ENCODE measurements at regions not wholly inside any gene's neighbourhood (a gene's known extent, or its start where the extent isn't known, plus 50 kb on each side); places are given as distances from the start of the nearest gene placed in this dataset.

DNA sequence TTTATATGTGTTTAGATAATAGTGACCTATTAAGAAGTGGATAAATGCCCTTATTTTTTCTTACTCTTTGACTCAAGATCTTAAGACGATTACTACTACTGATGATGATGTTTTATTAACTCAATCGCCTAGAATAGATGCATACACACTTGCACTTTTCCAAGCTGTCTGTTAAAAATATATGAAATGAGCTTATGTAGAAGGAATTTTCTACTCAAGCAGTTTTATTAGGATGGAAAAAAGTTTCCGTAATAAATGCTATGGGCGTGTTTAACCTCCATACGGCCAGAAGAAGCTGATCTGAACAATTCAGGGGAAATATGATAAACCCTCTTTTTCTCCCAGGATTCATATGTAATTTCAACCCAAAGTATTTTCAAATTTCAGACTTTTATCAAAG, 455.7 kb upstream of the MPDZ start:
- H3K4me3 Mint-ChIP-seq = no peak overlapping the region
- ATAC-seq = no peak
- DNase-seq = no peak
- POLR2A ChIA-PET = no interaction called here
- H3K27ac Mint-ChIP-seq = no peak overlapping the region
- H3K4me1 Mint-ChIP-seq = no peaks in the 10 kb centered on the region
- H3K36me3 Mint-ChIP-seq = no peaks in the 10 kb centered on the region
- no peaks in the 10 kb centered on the region for H3K27me3 Mint-ChIP-seq
- H3K9me3 Mint-ChIP-seq = peaks cover 0 to 24% (median 7%) of the 10 kb centered on the region in 9 donors

DNA sequence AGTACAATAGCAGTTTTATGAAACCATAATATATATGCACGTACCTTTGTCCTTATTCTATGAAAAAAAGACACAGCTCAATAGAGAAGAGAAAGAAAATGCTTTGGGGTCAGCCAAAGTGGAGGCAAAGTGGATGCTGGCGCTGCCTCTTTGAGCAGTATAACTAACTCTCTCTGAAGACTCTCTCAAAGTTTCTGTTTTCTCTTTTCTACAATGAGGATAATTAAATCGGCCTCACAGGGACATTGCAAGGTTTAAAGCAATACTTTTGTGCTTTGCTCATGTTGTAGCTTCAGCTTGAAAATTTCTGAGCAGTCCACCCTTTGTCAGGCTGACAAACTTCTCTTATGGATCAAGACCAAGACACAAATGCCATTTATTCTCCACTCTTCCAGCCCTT, 455.1 kb upstream of the MPDZ start:
- H3K9me3 Mint-ChIP-seq = peaks cover 0 to 24% (median 7%) of the 10 kb centered on the region in 9 donors
- ATAC-seq (no peak), DNase-seq (no peak)
- no peak overlapping the region for H3K4me3 Mint-ChIP-seq
- H3K36me3 Mint-ChIP-seq = no peaks in the 10 kb centered on the region
- no peaks in the 10 kb centered on the region for H3K27me3 Mint-ChIP-seq
- no peaks in the 10 kb centered on the region for H3K4me1 Mint-ChIP-seq
- POLR2A ChIA-PET = no interaction called here
- no peak overlapping the region for H3K27ac Mint-ChIP-seq

DNA sequence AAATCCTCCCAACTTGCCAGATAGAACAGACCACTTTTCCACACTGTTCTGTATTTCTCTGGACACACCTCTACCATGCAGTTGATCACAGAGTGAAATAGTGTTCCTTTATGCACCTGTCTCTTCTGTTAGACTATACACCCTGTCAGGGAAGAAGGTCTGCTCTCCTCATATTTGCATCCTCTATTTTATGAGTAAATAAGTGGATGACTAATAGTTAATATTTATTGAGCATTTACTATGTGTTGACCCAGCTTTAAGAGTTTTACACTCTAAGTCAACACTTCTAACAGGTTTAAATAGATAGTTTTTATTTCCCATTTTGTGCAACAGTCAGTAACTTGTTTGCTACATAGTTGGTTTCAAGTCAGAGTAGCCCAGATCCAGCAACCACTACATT, 452.8 kb upstream of the MPDZ start:
- POLR2A ChIA-PET = no interaction called here
- Mint-ChIP-seq H3K27ac (no peak overlapping the region), H3K36me3 (no peaks in the 10 kb centered on the region), H3K4me1 (no peaks in the 10 kb centered on the region), H3K4me3 (no peak overlapping the region), H3K27me3 (no peaks in the 10 kb centered on the region), H3K9me3 (peaks cover 0 to 24% (median 10%) of the 10 kb centered on the region in 9 donors)
- ATAC-seq (no peak), DNase-seq (no peak)

DNA sequence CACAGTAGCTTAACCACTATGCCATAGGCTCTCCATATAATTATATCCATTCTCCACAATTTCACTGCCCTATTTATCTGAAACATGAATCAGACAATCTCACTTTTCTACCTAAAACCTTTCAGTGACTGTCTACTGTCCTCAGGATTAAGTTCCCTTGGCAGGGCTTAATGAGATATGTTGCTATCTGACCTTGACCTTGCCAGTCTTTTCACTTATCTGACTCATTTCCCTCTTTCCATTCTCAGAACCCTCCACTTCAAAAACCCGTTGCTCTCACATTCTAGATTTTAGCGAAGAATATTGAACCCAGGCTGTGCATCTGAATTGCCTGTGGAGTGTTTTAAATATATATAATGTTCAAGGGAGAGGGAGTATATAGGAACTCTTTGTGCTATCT, 452.1 kb upstream of the MPDZ start:
- Mint-ChIP-seq H3K4me3 (no peak overlapping the region), H3K27me3 (no peaks in the 10 kb centered on the region), H3K4me1 (no peaks in the 10 kb centered on the region), H3K36me3 (no peaks in the 10 kb centered on the region), H3K27ac (no peak overlapping the region), H3K9me3 (peaks cover 0 to 24% (median 10%) of the 10 kb centered on the region in 9 donors)
- ATAC-seq (no peak), DNase-seq (no peak)
- POLR2A ChIA-PET = no interaction called here

DNA sequence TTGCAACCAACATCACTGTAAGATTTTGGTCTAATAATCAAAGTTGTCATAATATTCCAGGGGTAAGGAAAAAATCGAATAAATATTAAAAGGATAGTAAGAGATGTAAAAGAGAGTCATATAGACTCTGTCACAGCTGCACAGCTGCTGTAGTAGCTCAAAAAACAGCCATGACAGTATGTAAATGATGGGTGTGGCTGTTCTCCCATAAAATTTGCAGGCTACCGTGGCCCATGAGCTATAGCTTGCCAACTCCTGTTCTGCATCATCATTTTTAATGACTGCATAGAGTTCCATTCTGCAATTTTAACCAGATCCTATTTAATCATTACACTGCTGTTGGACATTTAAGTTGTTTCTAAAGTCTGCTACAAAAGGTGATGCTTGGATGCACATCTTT, 450.5 kb upstream of the MPDZ start:
- ATAC-seq (no peak), DNase-seq (no peak)
- no peaks in the 10 kb centered on the region for H3K27me3 Mint-ChIP-seq
- H3K36me3 Mint-ChIP-seq = no peaks in the 10 kb centered on the region
- H3K4me1 Mint-ChIP-seq = no peaks in the 10 kb centered on the region
- H3K27ac Mint-ChIP-seq = no peak overlapping the region
- peaks cover 0 to 34% (median 10%) of the 10 kb centered on the region in 9 donors for H3K9me3 Mint-ChIP-seq
- POLR2A ChIA-PET = no interaction called here
- no peak overlapping the region for H3K4me3 Mint-ChIP-seq

DNA sequence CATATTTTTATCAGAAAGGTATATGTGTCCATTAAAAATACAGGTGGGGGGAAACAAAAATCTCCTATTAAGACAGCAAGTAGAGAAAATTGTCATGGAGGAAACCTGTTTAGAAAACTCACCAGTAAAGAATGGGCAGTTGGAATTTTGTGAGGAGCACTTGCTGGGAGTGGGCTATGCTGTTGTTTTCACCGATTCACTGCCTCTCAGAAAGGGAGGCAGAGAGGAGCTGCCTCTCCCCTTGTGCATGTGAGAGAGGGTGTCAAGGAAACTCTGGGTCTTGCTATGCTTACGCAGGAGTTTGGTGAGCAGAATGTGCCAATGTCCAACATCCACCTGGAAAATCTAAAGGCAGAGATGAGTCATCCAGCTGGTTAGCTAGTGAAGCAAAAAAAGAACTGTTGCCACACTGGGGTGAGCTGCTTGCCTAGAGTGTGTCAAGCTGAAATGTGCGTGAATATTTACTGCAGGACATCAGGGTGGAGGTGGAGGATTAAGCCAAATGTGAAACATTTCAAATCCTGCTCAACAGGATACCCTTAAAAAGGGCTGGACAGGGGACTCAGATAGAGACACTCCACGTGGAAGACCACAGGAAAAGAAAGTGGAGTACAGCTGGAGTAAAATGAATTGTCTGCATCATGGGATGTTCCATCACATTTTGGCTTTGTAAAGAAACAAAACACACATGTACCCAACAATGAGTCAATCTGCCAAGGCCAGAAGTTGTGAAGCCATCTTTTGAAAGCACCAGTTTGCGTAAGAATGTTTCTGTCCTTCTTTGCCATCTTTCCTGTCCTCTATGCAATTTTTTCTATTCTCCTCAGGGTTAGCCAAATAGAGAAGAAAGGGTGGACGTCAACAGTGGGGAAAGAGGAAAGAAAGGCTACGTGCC, 449.7 kb upstream of the MPDZ start:
- no peak for ATAC-seq
- Mint-ChIP-seq H3K36me3 (no peaks in the 10 kb centered on the region), H3K4me3 (no peak overlapping the region), H3K27me3 (no peaks in the 10 kb centered on the region), H3K4me1 (no peaks in the 10 kb centered on the region), H3K9me3 (peaks cover 0 to 40% (median 9%) of the 10 kb centered on the region in 9 donors), H3K27ac (no peak overlapping the region)
- DNase-seq = no peak
- POLR2A ChIA-PET = no interaction called here

DNA sequence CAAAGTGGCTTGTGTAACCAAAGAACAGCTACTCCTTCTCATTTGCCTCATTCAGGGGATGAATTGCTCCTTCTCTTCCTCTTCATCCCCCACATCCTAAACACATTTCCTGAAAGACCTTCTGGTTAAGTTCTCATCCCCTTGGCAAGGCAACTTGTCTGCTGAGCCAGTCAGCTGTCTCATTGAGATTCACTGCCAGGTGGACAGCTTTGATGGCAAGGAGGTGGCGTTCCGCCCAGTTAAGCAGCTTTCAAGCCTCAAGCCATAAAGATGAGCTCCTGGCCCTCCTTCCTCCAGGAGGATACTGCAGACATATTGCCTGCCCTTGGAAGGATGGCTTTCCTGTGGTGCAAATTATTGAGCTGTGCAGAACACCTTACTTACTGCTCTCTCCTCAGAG, 448.6 kb upstream of the MPDZ start:
- Mint-ChIP-seq H3K9me3 (peaks cover 0 to 41% (median 10%) of the 10 kb centered on the region in 9 donors), H3K36me3 (no peaks in the 10 kb centered on the region), H3K27me3 (no peaks in the 10 kb centered on the region), H3K4me1 (no peaks in the 10 kb centered on the region), H3K4me3 (no peak overlapping the region), H3K27ac (no peak overlapping the region)
- DNase-seq = no peak
- POLR2A ChIA-PET = no interaction called here
- no peak for ATAC-seq

DNA sequence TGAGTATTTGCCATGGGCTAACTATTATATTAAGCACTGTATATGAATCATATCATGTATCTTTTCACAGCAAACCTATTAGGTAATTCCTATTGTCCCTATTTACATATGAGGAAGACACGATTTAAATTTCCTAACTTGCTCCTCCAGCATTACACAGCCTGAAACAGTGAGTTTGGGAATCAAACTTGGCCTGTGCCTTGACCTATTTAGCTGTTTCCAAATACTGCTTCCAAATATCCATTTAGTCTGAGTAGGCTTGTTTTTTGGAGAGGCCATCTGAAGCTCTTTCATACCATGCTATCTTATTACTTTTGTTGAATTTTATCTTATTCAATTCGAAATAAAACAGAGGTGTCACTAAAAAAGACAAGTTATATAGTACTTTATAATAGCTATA, 447.3 kb upstream of the MPDZ start:
- no peaks in the 10 kb centered on the region for H3K4me1 Mint-ChIP-seq
- DNase-seq (no peak), ATAC-seq (no peak)
- no peaks in the 10 kb centered on the region for H3K36me3 Mint-ChIP-seq
- H3K27me3 Mint-ChIP-seq = no peaks in the 10 kb centered on the region
- H3K9me3 Mint-ChIP-seq = peaks cover 3 to 27% (median 12%) of the 10 kb centered on the region in 9 donors
- POLR2A ChIA-PET = no interaction called here
- H3K4me3 Mint-ChIP-seq = no peak overlapping the region
- H3K27ac Mint-ChIP-seq = no peak overlapping the region

DNA sequence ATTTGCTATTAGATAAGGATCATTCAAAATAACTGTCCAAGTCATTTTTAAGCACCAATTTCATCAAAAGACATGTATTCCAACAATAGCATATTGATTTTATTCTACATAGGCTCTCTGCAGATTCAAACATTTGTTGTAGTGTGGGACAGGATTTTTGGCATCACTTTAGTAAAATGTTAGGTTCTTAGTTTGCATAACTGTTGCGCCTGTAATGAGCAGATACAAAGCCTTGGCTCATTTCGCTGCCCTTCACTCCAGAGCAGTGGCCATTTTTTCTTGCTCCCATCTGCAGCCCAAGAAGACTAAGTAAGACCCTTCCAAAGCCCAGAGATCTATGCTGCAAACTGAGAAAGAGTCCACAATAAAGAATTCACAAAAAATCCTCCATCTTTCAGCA, 446.0 kb upstream of the MPDZ start:
- peaks cover 0 to 22% (median 9%) of the 10 kb centered on the region in 9 donors for H3K9me3 Mint-ChIP-seq

DNA sequence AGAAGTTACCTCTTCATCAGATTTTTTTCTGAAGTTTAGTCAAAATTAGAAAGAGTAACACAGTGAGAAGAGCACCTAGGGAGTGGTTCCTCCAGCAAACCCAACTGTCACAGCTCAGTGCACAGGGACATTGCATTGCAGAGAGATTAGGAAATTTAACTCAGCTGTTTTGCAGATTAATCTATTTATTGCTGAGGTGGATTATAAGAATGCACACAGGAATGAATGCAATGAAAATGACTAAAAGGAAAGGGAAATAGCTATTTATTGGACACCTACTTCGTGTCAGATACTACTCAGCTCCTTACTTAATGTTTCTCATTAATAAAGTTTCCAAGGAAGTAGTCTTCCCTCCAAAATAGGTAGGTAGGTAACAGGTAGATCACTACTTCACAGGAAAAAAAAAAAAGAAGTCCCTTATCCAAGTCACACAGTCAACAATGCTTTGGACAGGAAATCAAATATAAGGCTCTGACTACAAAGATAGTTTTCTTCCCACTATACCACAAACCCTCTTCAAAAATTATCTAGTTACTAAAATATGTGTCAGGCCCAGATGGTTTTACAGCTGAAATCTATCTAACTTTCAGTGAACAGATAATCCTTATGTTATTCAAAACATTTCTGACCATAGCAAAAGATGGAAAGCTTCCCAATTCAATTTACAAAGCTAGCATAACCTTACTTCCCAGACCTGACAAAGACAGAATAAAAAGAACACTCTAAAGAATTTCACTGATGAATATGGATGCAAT, 442.2 kb upstream of the MPDZ start:
- POLR2A ChIA-PET = no interaction called here
- no peak for DNase-seq
- Mint-ChIP-seq H3K27ac (no peak overlapping the region), H3K4me1 (no peaks in the 10 kb centered on the region), H3K36me3 (no peaks in the 10 kb centered on the region), H3K9me3 (peaks cover 0 to 18% (median 4%) of the 10 kb centered on the region in 9 donors), H3K27me3 (no peaks in the 10 kb centered on the region), H3K4me3 (no peak overlapping the region)
- no peak for ATAC-seq

More for the DNA sequence above, 446.0 kb upstream of the MPDZ start:
- no peak for ATAC-seq
- no peak overlapping the region for H3K27ac Mint-ChIP-seq
- H3K4me1 Mint-ChIP-seq = no peaks in the 10 kb centered on the region
- POLR2A ChIA-PET = no interaction called here
- H3K27me3 Mint-ChIP-seq = no peaks in the 10 kb centered on the region
- DNase-seq = no peak
- no peak overlapping the region for H3K4me3 Mint-ChIP-seq
- no peaks in the 10 kb centered on the region for H3K36me3 Mint-ChIP-seq

DNA sequence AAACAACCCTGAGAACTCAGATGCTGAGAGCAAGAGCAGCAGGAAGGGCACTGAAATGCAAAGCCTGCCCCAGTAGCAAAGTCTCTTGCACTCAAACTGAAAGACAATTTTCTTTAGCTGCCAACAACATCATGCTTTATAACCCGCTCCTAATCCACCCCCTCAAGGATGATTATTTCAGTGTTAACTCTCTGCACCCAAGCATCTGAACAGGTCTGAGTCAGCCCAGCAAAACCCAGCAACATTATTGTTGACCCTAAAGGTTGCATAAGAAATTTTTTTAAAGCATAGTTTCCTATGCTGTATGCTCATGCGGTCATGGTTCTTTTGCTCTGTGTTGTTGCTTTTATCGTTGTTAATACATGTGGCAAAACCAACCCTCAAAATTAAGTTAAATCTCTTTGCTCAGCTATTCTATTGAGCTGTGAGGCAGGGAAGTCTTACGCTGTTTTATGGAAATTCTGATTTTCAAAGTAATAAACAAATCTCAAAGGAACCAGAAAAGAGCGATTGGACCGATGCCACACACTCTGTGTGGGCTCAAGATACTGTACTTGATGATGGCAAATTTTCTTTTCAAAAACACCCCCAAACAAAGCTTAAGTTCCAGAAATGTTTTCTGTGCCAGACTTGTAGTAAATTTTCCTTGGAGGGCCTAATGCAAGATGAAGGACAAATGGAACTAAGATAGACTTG, 440.6 kb upstream of the MPDZ start:
- ATAC-seq = no peak
- H3K27me3 Mint-ChIP-seq = no peaks in the 10 kb centered on the region
- DNase-seq = no peak
- H3K4me1 Mint-ChIP-seq = no peaks in the 10 kb centered on the region
- POLR2A ChIA-PET = no interaction called here
- no peak overlapping the region for H3K27ac Mint-ChIP-seq
- no peak overlapping the region for H3K4me3 Mint-ChIP-seq
- peaks cover 0 to 11% (median 2%) of the 10 kb centered on the region in 9 donors for H3K9me3 Mint-ChIP-seq
- H3K36me3 Mint-ChIP-seq = no peaks in the 10 kb centered on the region

DNA sequence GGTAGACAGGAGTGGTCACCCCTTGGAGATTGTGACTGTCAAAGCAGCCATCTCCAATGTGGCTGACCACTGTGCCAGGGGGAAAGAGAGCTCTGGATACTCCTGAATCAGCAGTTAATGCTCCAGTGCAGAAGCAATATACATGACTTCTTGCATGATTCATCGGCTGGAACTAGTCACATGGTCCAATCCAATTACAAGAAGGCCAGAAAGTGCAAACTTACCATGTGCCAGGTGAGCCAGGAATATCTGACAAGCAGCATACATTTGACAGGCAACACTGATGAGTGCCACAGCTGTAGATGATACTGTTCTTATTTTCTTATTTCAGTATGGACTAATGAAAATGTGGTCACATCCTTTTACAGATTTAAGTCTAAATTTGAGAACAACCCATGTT, 440.0 kb upstream of the MPDZ start:
- H3K9me3 Mint-ChIP-seq = peaks cover 0 to 11% (median 2%) of the 10 kb centered on the region in 9 donors
- no peaks in the 10 kb centered on the region for H3K27me3 Mint-ChIP-seq
- no peak overlapping the region for H3K4me3 Mint-ChIP-seq
- no peaks in the 10 kb centered on the region for H3K4me1 Mint-ChIP-seq
- DNase-seq (no peak), ATAC-seq (no peak)
- no peaks in the 10 kb centered on the region for H3K36me3 Mint-ChIP-seq
- POLR2A ChIA-PET = no interaction called here
- H3K27ac Mint-ChIP-seq = no peak overlapping the region

DNA sequence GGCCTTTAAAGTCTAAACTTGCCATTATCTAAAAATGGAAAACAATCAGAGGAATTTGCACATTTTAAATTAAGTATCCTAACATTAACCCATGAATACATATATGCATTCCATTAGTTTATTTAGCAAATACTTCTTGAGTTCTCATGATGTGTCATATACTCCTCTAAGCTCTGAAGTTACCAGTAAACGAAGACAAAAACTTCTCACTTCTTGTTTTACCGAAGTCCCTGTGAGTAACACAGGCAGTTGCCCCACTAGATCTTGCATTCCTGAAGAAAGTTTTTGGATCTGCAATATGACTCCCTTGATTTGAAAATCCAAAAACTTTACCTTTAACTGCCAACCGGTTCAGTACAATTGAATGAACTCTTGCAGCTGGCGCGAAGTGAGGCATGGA, 439.0 kb upstream of the MPDZ start:
- no peaks in the 10 kb centered on the region for H3K4me1 Mint-ChIP-seq

More for the DNA sequence above, 439.0 kb upstream of the MPDZ start:
- Mint-ChIP-seq H3K36me3 (no peaks in the 10 kb centered on the region), H3K27me3 (no peaks in the 10 kb centered on the region), H3K9me3 (peaks cover 0 to 15% (median 1%) of the 10 kb centered on the region in 9 donors), H3K4me3 (no peak overlapping the region), H3K27ac (no peak overlapping the region)
- POLR2A ChIA-PET = no interaction called here
- ATAC-seq (no peak), DNase-seq (no peak)

All from naive thymus-derived CD8-positive, alpha-beta T cell (primary cell).